KMS-11 (cell line): ENCODE measurements at regions not wholly inside any gene's neighbourhood (a gene's known extent, or its start where the extent isn't known, plus 50 kb on each side); places are given as distances from the start of the nearest gene placed in this dataset.

Experiments used
- H2AFZ ChIP-seq: fragments of 200-600 bp; sonication (generic); 2 replicates; pipeline ENCODE4 v1.6.1; 2016; ENCODE audit warnings: antibody characterized with exemption, mixed run types, low read depth
- H3K27ac ChIP-seq: fragments of 200-600 bp; sonication (generic); 2 replicates; pipeline ENCODE4 v1.6.1; 2016; ENCODE audit warnings: mild to moderate bottlenecking, mixed run types
- H3K27me3 ChIP-seq: fragments of 200-600 bp; sonication (generic); 2 replicates; pipeline ENCODE4 v1.6.1; 2017; ENCODE audit warnings: mild to moderate bottlenecking, low read depth, mixed run types, moderate library complexity; ENCODE audit not compliant: insufficient read depth
- H3K36me3 ChIP-seq: fragments of 200-600 bp; sonication (generic); 2 replicates; pipeline ENCODE4 v1.6.1; 2017; ENCODE audit warnings: mild to moderate bottlenecking, mixed run types; ENCODE audit not compliant: insufficient read depth
- H3K4me1 ChIP-seq: fragments of 200-600 bp; sonication (generic); 2 replicates; pipeline ENCODE4 v1.6.1; 2016; ENCODE audit warnings: mild to moderate bottlenecking, low read depth, mixed run types; ENCODE audit not compliant: poor library complexity, severe bottlenecking
- H3K4me2 ChIP-seq: fragments of 200-600 bp; sonication (generic); 2 replicates; pipeline ENCODE4 v1.7.0; 2016; ENCODE audit warnings: mild to moderate bottlenecking, mixed run types
- H3K4me3 ChIP-seq: fragments of 200-600 bp; sonication (generic); IDR thresholded peaks from 2 replicates; pipeline ENCODE4 v1.6.1; 2017; ENCODE audit warnings: low read depth, low read length, mixed read lengths; ENCODE audit not compliant: insufficient read depth
- H3K79me2 ChIP-seq: fragments of 200-600 bp; sonication (generic); 2 replicates; pipeline ENCODE4 v1.6.1; 2016; ENCODE audit warnings: low read depth, mixed run types; ENCODE audit not compliant: insufficient read depth
- H3K9ac ChIP-seq: fragments of 200-600 bp; sonication (generic); 2 replicates; pipeline ENCODE4 v1.6.1; 2016; ENCODE audit warnings: mild to moderate bottlenecking, mixed run types
- H4K20me1 ChIP-seq: fragments of 200-600 bp; sonication (generic); 2 replicates; pipeline ENCODE4 v1.6.1; 2016; ENCODE audit warnings: mild to moderate bottlenecking, mixed run types; ENCODE audit not compliant: insufficient read depth
- CTCF ChIP-seq: fragments of 200-600 bp; sonication (generic); conservative IDR thresholded peaks from 2 replicates; pipeline ENCODE4 v1.6.1; 2017; ENCODE audit warnings: low read depth, mild to moderate bottlenecking, antibody characterized with exemption, low read length, moderate library complexity, mixed read lengths

GRCh38 chr10:3363311-3364045 is 190.9 kb upstream of the PITRM1 start:
- H3K27me3 ChIP-seq, result no peaks in the 10 kb centered on the region
- no peak overlapping the region for H3K9ac ChIP-seq
- no peak overlapping the region for H3K27ac ChIP-seq
- no peaks in the 10 kb centered on the region for H3K4me1 ChIP-seq
- H3K4me2 ChIP-seq, result no peak overlapping the region
- no peaks in the 10 kb centered on the region for H3K36me3 ChIP-seq
- no peak overlapping the region for H3K4me3 ChIP-seq
- H2AFZ ChIP-seq, result no peak overlapping the region
- no peak for TF ChIP-seq CTCF
- H3K79me2 ChIP-seq, result no peaks in the 10 kb centered on the region
- H4K20me1 ChIP-seq, result no peaks in the 10 kb centered on the region

GRCh38 chr10:3362394-3362793 is 189.8 kb upstream of the PITRM1 start:
- no peak for TF ChIP-seq CTCF
- H3K4me2 ChIP-seq, result no peak overlapping the region
- no peaks in the 10 kb centered on the region for H3K36me3 ChIP-seq
- H2AFZ ChIP-seq, result no peak overlapping the region
- H3K4me1 ChIP-seq, result no peaks in the 10 kb centered on the region
- no peaks in the 10 kb centered on the region for H4K20me1 ChIP-seq
- H3K27me3 ChIP-seq, result no peaks in the 10 kb centered on the region
- H3K27ac ChIP-seq, result no peak overlapping the region
- no peak overlapping the region for H3K9ac ChIP-seq
- H3K79me2 ChIP-seq, result no peaks in the 10 kb centered on the region
- H3K4me3 ChIP-seq, result no peak overlapping the region

GRCh38 chr10:3361640-3362039 is 189.1 kb upstream of the PITRM1 start:
- H3K79me2 ChIP-seq, result no peaks in the 10 kb centered on the region
- H3K27me3 ChIP-seq, result no peaks in the 10 kb centered on the region
- no peak overlapping the region for H3K27ac ChIP-seq
- H3K36me3 ChIP-seq, result no peaks in the 10 kb centered on the region
- H2AFZ ChIP-seq, result no peak overlapping the region
- H3K4me2 ChIP-seq, result no peak overlapping the region
- H4K20me1 ChIP-seq, result no peaks in the 10 kb centered on the region
- no peak overlapping the region for H3K9ac ChIP-seq
- no peaks in the 10 kb centered on the region for H3K4me1 ChIP-seq
- no peak overlapping the region for H3K4me3 ChIP-seq
- no peak for TF ChIP-seq CTCF

GRCh38 chr10:3357737-3358136 is 185.2 kb upstream of the PITRM1 start:
- Histone ChIP-seq H3K36me3 (no peaks in the 10 kb centered on the region), H3K4me2 (no peak overlapping the region), H3K27me3 (no peaks in the 10 kb centered on the region), H3K4me3 (no peak overlapping the region), H3K9ac (no peak overlapping the region), H4K20me1 (no peaks in the 10 kb centered on the region), H3K27ac (no peak overlapping the region), H3K79me2 (no peaks in the 10 kb centered on the region), H2AFZ (no peak overlapping the region), H3K4me1 (no peaks in the 10 kb centered on the region)
- no peak for TF ChIP-seq CTCF
